Neuronal stem cell (in vitro differentiated cells): ENCODE measurements at regions not wholly inside any gene's neighbourhood (a gene's known extent, or its start where the extent isn't known, plus 50 kb on each side); places are given as distances from the start of the nearest gene placed in this dataset.

ENCODE experiments used
- DNase-seq: peaks from one replicate; pipeline ENCODE4 v3.0.0-alpha.2; 2013; ENCODE audit warnings: low spot score
- H2AFZ ChIP-seq: one replicate; pipeline ENCODE4 v1.6.1; 2013; ENCODE audit warnings: mild to moderate bottlenecking, low read length, inconsistent platforms
- H2AK5ac ChIP-seq: 2 replicates; pipeline ENCODE4 v1.6.1; 2013; ENCODE audit warnings: low read depth, mild to moderate bottlenecking, inconsistent platforms, low read length, moderate library complexity, mixed read lengths
- H2BK120ac ChIP-seq: 2 replicates; pipeline ENCODE4 v1.6.1; 2013; ENCODE audit warnings: low read depth, mild to moderate bottlenecking, inconsistent platforms, low read length, moderate library complexity, mixed read lengths
- H2BK12ac ChIP-seq: one replicate; pipeline ENCODE4 v1.6.1; 2013; ENCODE audit warnings: low read length, inconsistent platforms
- H2BK15ac ChIP-seq: 2 replicates; pipeline ENCODE4 v1.6.1; 2013; ENCODE audit warnings: mild to moderate bottlenecking, low read length, inconsistent platforms, mixed read lengths
- H2BK5ac ChIP-seq: one replicate; pipeline ENCODE4 v1.6.1; 2013; ENCODE audit warnings: inconsistent platforms, mild to moderate bottlenecking, low read length, moderate library complexity
- H3K14ac ChIP-seq: one replicate; pipeline ENCODE4 v1.6.1; 2013; ENCODE audit warnings: low read length, inconsistent platforms
- H3K18ac ChIP-seq: 2 replicates; pipeline ENCODE4 v1.6.1; 2013; ENCODE audit warnings: low read length, inconsistent platforms
- H3K23ac ChIP-seq: 2 replicates; pipeline ENCODE4 v1.6.1; 2013; ENCODE audit warnings: low read depth, mild to moderate bottlenecking, mixed read lengths, low read length, inconsistent platforms; ENCODE audit not compliant: poor library complexity
- H3K27ac ChIP-seq: replicated peaks from 3 replicates; pipeline ENCODE4 v1.5.1; 2013; ENCODE audit warnings: low read length, inconsistent platforms
- H3K27me3 ChIP-seq, 3 experiments: 2 replicates each; pipeline ENCODE4 v1.6.1; 2013; ENCODE audit warnings: low read length in 3 of 3, mild to moderate bottlenecking in 2 of 3, inconsistent platforms in 1 of 3, low read depth in 1 of 3, mixed read lengths in 1 of 3, moderate library complexity in 1 of 3; ENCODE audit not compliant: control insufficient read depth in 3 of 3, insufficient read depth in 3 of 3
- H3K36me3 ChIP-seq, 2 donors: replicated peaks in 1 of 2; 2 replicates each; pipeline ENCODE4 v1.6.1; 2013; ENCODE audit warnings: low read length in 2 of 2; ENCODE audit not compliant: control insufficient read depth in 2 of 2, insufficient read depth in 2 of 2
- H3K4ac ChIP-seq: 2 replicates; pipeline ENCODE4 v1.6.1; 2013; ENCODE audit warnings: inconsistent platforms, mild to moderate bottlenecking, low read length, moderate library complexity
- H3K4me1 ChIP-seq, 2 donors: 1 replicate in 1 of 2; 2 replicates in 1 of 2; pipeline ENCODE4 v1.6.1; 2013; ENCODE audit warnings: low read length in 2 of 2, low read depth in 1 of 2; ENCODE audit not compliant: control insufficient read depth in 2 of 2, insufficient read depth in 1 of 2
- H3K4me2 ChIP-seq: one replicate; pipeline ENCODE4 v1.6.1; 2013; ENCODE audit warnings: mild to moderate bottlenecking, low read length, inconsistent platforms; ENCODE audit not compliant: insufficient read depth, poor library complexity, severe bottlenecking
- H3K4me3 ChIP-seq, 2 donors: 2 replicates each; pipeline ENCODE4 v1.5.1; 2013; ENCODE audit warnings: low read length in 2 of 2, mild to moderate bottlenecking in 2 of 2, inconsistent platforms in 1 of 2, moderate library complexity in 1 of 2
- H3K79me1 ChIP-seq: one replicate; pipeline ENCODE4 v1.6.1; 2013; ENCODE audit warnings: low read depth, mild to moderate bottlenecking, inconsistent platforms, low read length, moderate library complexity
- H3K9ac ChIP-seq: one replicate; pipeline ENCODE4 v1.6.1; 2013; ENCODE audit warnings: mild to moderate bottlenecking, low read depth, low read length, inconsistent platforms; ENCODE audit not compliant: poor library complexity
- H3K9me3 ChIP-seq, 2 donors: replicated peaks in 1 of 2; 2 replicates each; pipeline versions ENCODE3 to v1.6.1; 2013; ENCODE audit warnings: low read length in 2 of 2, mild to moderate bottlenecking in 2 of 2, inconsistent platforms in 1 of 2, low read depth in 1 of 2, mixed read lengths in 1 of 2, moderate library complexity in 1 of 2; ENCODE audit not compliant: control insufficient read depth in 2 of 2, insufficient read depth in 1 of 2
- H4K8ac ChIP-seq: one replicate; pipeline ENCODE4 v1.6.1; 2013; ENCODE audit warnings: low read depth, mild to moderate bottlenecking, inconsistent platforms, low read length, moderate library complexity
- H4K91ac ChIP-seq: one replicate; pipeline ENCODE4 v1.6.1; 2013; ENCODE audit warnings: low read length, low read depth, mild to moderate bottlenecking, inconsistent platforms; ENCODE audit not compliant: poor library complexity
- WGBS, 2 donors: extraction: QIAGEN DNeasy Blood & Tissue Kit; methylation state at CpG; one replicate each; pipeline ENCODE4 v1.1.7; 2013; ENCODE audit warnings: missing lambda C conversion rate in 2 of 2, mixed read lengths in 1 of 2; ENCODE audit not compliant: insufficient read length in 2 of 2, insufficient replicate concordance in 1 of 2; ENCODE audit errors: extremely low coverage in 2 of 2; 5-methylcytosine and 5-hydroxymethylcytosine counted together

- Histone ChIP-seq H3K4ac (no peak overlapping the region), H3K4me1 (peaks cover 12% of the 10 kb centered on the region in 2 donors), H2BK120ac (no peak overlapping the region), H3K9ac (no peak overlapping the region), H2BK5ac (no peak overlapping the region), H2BK12ac (no peak overlapping the region), H3K9me3 (no peaks in the 10 kb centered on the region), H3K14ac (no peak overlapping the region), H3K79me1 (no peaks in the 10 kb centered on the region), H3K27ac (no peak overlapping the region), H3K4me2 (no peak overlapping the region), H2AK5ac (no peak overlapping the region), H2BK15ac (no peak overlapping the region), H2AFZ (no peak overlapping the region), H3K4me3 (no peak overlapping the region), H3K27me3 (peaks cover 0 to 5% (median 0%) of the 10 kb centered on the region in 3 experiments), H3K18ac (no peak overlapping the region), H3K36me3 (no peaks in the 10 kb centered on the region), H4K91ac (no peak overlapping the region), H3K23ac (no peak overlapping the region), H4K8ac (no peak overlapping the region)
- no CpG with 5 or more reads among the region's 9 CpGs for WGBS, 2 donors
- no peak for DNase-seq
Observed at GRCh38 chr20:47952023-47952564, 166.8 kb upstream of the SULF2 start.

GRCh38 chr20:47951521-47951971 lies 166.3 kb upstream of the SULF2 start:
- no peak overlapping the region for H2AK5ac ChIP-seq
- no peak overlapping the region for H2BK120ac ChIP-seq
- H4K8ac ChIP-seq = no peak overlapping the region
- H4K91ac ChIP-seq = no peak overlapping the region
- no peak overlapping the region for H3K9ac ChIP-seq
- no peak overlapping the region for H3K27ac ChIP-seq
- no peak overlapping the region for H3K14ac ChIP-seq
- H2AFZ ChIP-seq = no peak overlapping the region
- H3K4ac ChIP-seq = no peak overlapping the region
- H2BK5ac ChIP-seq = no peak overlapping the region
- H3K4me2 ChIP-seq = no peak overlapping the region
- H3K4me3 ChIP-seq = no peak overlapping the region
- H3K27me3 ChIP-seq = peaks cover 0 to 2% (median 0%) of the 10 kb centered on the region in 3 experiments
- no peak for DNase-seq
- H3K9me3 ChIP-seq = no peaks in the 10 kb centered on the region
- no peaks in the 10 kb centered on the region for H3K79me1 ChIP-seq
- no CpG with 5 or more reads among the region's 4 CpGs for WGBS, 2 donors
- no peak overlapping the region for H3K18ac ChIP-seq
- H3K36me3 ChIP-seq = no peaks in the 10 kb centered on the region
- no peak overlapping the region for H2BK15ac ChIP-seq
- no peak overlapping the region for H3K23ac ChIP-seq
- H2BK12ac ChIP-seq = no peak overlapping the region
- H3K4me1 ChIP-seq = peaks cover 7% of the 10 kb centered on the region in 2 donors

- WGBS, 2 donors = no CpG with 5 or more reads among the region's 24 CpGs
- no peaks in the 10 kb centered on the region for H3K9me3 ChIP-seq
Observed at GRCh38 chr20:47950913-47951283, 165.6 kb upstream of the SULF2 start.

GRCh38 chr20:47950124-47950912 lies 165.0 kb upstream of the SULF2 start:
- H3K9me3 ChIP-seq = no peaks in the 10 kb centered on the region
- no peak overlapping the region for H2AFZ ChIP-seq
- H3K4ac ChIP-seq = no peak overlapping the region
- H2BK15ac ChIP-seq = no peak overlapping the region
- H3K9ac ChIP-seq = no peak overlapping the region
- no peak overlapping the region for H2BK12ac ChIP-seq
- H3K27ac ChIP-seq = no peak overlapping the region
- peaks cover 0 to 4% (median 0%) of the 10 kb centered on the region in 3 experiments for H3K27me3 ChIP-seq
- H3K18ac ChIP-seq = no peak overlapping the region
- H4K8ac ChIP-seq = no peak overlapping the region
- no peak overlapping the region for H3K4me3 ChIP-seq
- H3K14ac ChIP-seq = no peak overlapping the region
- no peak for DNase-seq
- no peak overlapping the region for H3K4me2 ChIP-seq
- H3K36me3 ChIP-seq = no peaks in the 10 kb centered on the region
- no peaks in the 10 kb centered on the region for H3K4me1 ChIP-seq
- no peaks in the 10 kb centered on the region for H3K79me1 ChIP-seq
- H4K91ac ChIP-seq = no peak overlapping the region
- no peak overlapping the region for H2AK5ac ChIP-seq
- H2BK120ac ChIP-seq = no peak overlapping the region
- no peak overlapping the region for H2BK5ac ChIP-seq
- H3K23ac ChIP-seq = no peak overlapping the region
- no CpG with 5 or more reads among the region's 11 CpGs for WGBS, 2 donors

More at GRCh38 chr20:47950913-47951283, 165.6 kb upstream of the SULF2 start:
- no peak overlapping the region for H2AFZ ChIP-seq
- no peak overlapping the region for H2BK120ac ChIP-seq
- no peaks in the 10 kb centered on the region for H3K36me3 ChIP-seq
- H3K79me1 ChIP-seq = no peaks in the 10 kb centered on the region
- no peak overlapping the region for H2BK12ac ChIP-seq
- H3K23ac ChIP-seq = no peak overlapping the region
- no peak overlapping the region for H3K4me3 ChIP-seq
- no peak overlapping the region for H3K4ac ChIP-seq
- no peak overlapping the region for H2BK15ac ChIP-seq
- H2BK5ac ChIP-seq = no peak overlapping the region
- H4K8ac ChIP-seq = no peak overlapping the region
- no peak overlapping the region for H3K18ac ChIP-seq
- H3K27ac ChIP-seq = no peak overlapping the region
- peaks cover 1% of the 10 kb centered on the region in 2 donors for H3K4me1 ChIP-seq
- H4K91ac ChIP-seq = no peak overlapping the region
- H3K27me3 ChIP-seq = peaks cover 0 to 2% (median 0%) of the 10 kb centered on the region in 3 experiments
- no peak overlapping the region for H3K4me2 ChIP-seq
- H3K14ac ChIP-seq = no peak overlapping the region
- no peak overlapping the region for H3K9ac ChIP-seq
- DNase-seq = no peak
- H2AK5ac ChIP-seq = no peak overlapping the region
